H9 (cell line): ENCODE measurements at regions not wholly inside any gene's neighbourhood (a gene's known extent, or its start where the extent isn't known, plus 50 kb on each side); places are given as distances from the start of the nearest gene placed in this dataset.

Source experiments
- DNase-seq: peaks from one replicate; pipeline ENCODE4 v3.0.0-alpha.2; 2017
- H2AFZ ChIP-seq: one replicate; pipeline ENCODE4 v1.6.1; 2013; ENCODE audit warnings: mild to moderate bottlenecking, low read length, control low read depth, moderate library complexity
- H2AK5ac ChIP-seq: 2 replicates; pipeline ENCODE4 v1.6.1; 2013; ENCODE audit warnings: low read length, control low read depth, mixed read lengths; ENCODE audit not compliant: insufficient read length
- H2BK120ac ChIP-seq: one replicate; pipeline ENCODE4 v1.6.1; 2013; ENCODE audit warnings: low read depth, mild to moderate bottlenecking, low read length, control low read depth, inconsistent platforms; ENCODE audit not compliant: poor library complexity, severe bottlenecking
- H2BK12ac ChIP-seq: 2 replicates; pipeline ENCODE4 v1.6.1; 2013; ENCODE audit warnings: low read length, control low read depth, mixed read lengths, low read depth; ENCODE audit not compliant: insufficient read length
- H2BK15ac ChIP-seq: 2 replicates; pipeline ENCODE4 v1.6.1; 2013; ENCODE audit warnings: low read depth, low read length, control low read depth
- H2BK20ac ChIP-seq: one replicate; pipeline ENCODE4 v1.6.1; 2013; ENCODE audit warnings: low read depth, mild to moderate bottlenecking, low read length, control low read depth, inconsistent platforms; ENCODE audit not compliant: poor library complexity, severe bottlenecking
- H2BK5ac ChIP-seq: 2 replicates; pipeline ENCODE4 v1.6.1; 2013; ENCODE audit warnings: low read length, control low read depth, mixed read lengths; ENCODE audit not compliant: insufficient read length
- H3K14ac ChIP-seq: 2 replicates; pipeline ENCODE4 v1.6.1; 2013; ENCODE audit warnings: low read length, control low read depth; ENCODE audit not compliant: insufficient read depth
- H3K18ac ChIP-seq: 2 replicates; pipeline ENCODE4 v1.6.1; 2013; ENCODE audit warnings: low read depth, mild to moderate bottlenecking, mixed read lengths, low read length, control low read depth; ENCODE audit not compliant: insufficient read length
- H3K23ac ChIP-seq: 2 replicates; pipeline ENCODE4 v1.6.1; 2013; ENCODE audit warnings: low read length, control low read depth, mixed read lengths, low read depth; ENCODE audit not compliant: insufficient read length
- H3K23me2 ChIP-seq: 2 replicates; pipeline ENCODE4 v1.6.1; 2013; ENCODE audit warnings: low read depth, mild to moderate bottlenecking, mixed read lengths, low read length, control low read depth; ENCODE audit not compliant: insufficient read length, poor library complexity, severe bottlenecking
- H3K27ac ChIP-seq: 2 replicates; pipeline ENCODE4 v1.5.1; 2013; ENCODE audit warnings: low read length, control low read depth, mixed read lengths, low read depth; ENCODE audit not compliant: insufficient read length
- H3K27me3 ChIP-seq: 2 replicates; pipeline ENCODE4 v1.6.1; 2013; ENCODE audit warnings: low read length, control low read depth, inconsistent platforms; ENCODE audit not compliant: insufficient read depth
- H3K4ac ChIP-seq: 2 replicates; pipeline ENCODE4 v1.6.1; 2013; ENCODE audit warnings: low read depth, mild to moderate bottlenecking, control low read depth, inconsistent platforms, low read length, moderate library complexity
- H3K4me1 ChIP-seq: 2 replicates; pipeline ENCODE4 v1.6.1; 2013; ENCODE audit warnings: low read length, control low read depth, inconsistent platforms; ENCODE audit not compliant: insufficient read depth
- H3K4me2 ChIP-seq: 2 replicates; pipeline ENCODE4 v1.6.1; 2013; ENCODE audit warnings: low read length, control low read depth, mixed read lengths; ENCODE audit not compliant: insufficient read length, insufficient read depth
- H3K56ac ChIP-seq: 2 replicates; pipeline ENCODE4 v1.6.1; 2013; ENCODE audit warnings: low read depth, mild to moderate bottlenecking, mixed read lengths, low read length, control low read depth; ENCODE audit not compliant: insufficient read length
- H3K79me1 ChIP-seq: 2 replicates; pipeline ENCODE4 v1.6.1; 2013; ENCODE audit warnings: low read depth, mild to moderate bottlenecking, moderate library complexity, low read length, control low read depth, inconsistent platforms; ENCODE audit not compliant: insufficient read depth, poor library complexity, severe bottlenecking
- H3K79me2 ChIP-seq: 2 replicates; pipeline ENCODE4 v1.6.1; 2013; ENCODE audit warnings: low read length, control low read depth, inconsistent platforms; ENCODE audit not compliant: insufficient read depth
- H3K9ac ChIP-seq: 2 replicates; pipeline ENCODE4 v1.6.1; 2013; ENCODE audit warnings: low read length, control low read depth, mixed read lengths; ENCODE audit not compliant: insufficient read length; ENCODE audit errors: extremely low read depth
- H3K9me3 ChIP-seq: one replicate; pipeline ENCODE4 v1.6.1; 2013; ENCODE audit warnings: low read depth, low read length, inconsistent platforms; ENCODE audit not compliant: control insufficient read depth
- H3T11ph ChIP-seq: one replicate; pipeline ENCODE4 v1.6.1; 2013; ENCODE audit warnings: mild to moderate bottlenecking, low read length, control low read depth, inconsistent platforms
- H4K20me1 ChIP-seq: one replicate; pipeline ENCODE4 v1.6.1; 2013; ENCODE audit not compliant: control insufficient read depth, insufficient read length, insufficient read depth
- H4K5ac ChIP-seq: 2 replicates; pipeline ENCODE4 v1.6.1; 2013; ENCODE audit warnings: low read depth, mild to moderate bottlenecking, mixed read lengths, low read length, control low read depth; ENCODE audit not compliant: insufficient read length
- H4K8ac ChIP-seq: replicated peaks from 2 replicates; pipeline ENCODE4 v1.6.1; 2013; ENCODE audit warnings: low read length, control low read depth, mixed read lengths, low read depth; ENCODE audit not compliant: insufficient read length
- H4K91ac ChIP-seq: 2 replicates; pipeline ENCODE4 v1.6.1; 2013; ENCODE audit warnings: low read depth, mild to moderate bottlenecking, moderate library complexity, mixed read lengths, low read length, control low read depth; ENCODE audit not compliant: insufficient read length
- H3K27ac Mint-ChIP-seq, 3 experiments: 2 replicates in 2 of 3; 3 replicates in 1 of 3; pipeline ENCODE4 v1.8.0; 2020 to 2021; ENCODE audit warnings: mixed read lengths in 3 of 3, mild to moderate bottlenecking in 1 of 3, moderate library complexity in 1 of 3
- H3K27me3 Mint-ChIP-seq: 2 replicates; pipeline ENCODE4 v1.8.0; 2021; ENCODE audit warnings: low read depth, mild to moderate bottlenecking, moderate library complexity, mixed read lengths
- H3K36me3 Mint-ChIP-seq, 3 experiments: 2 replicates in 2 of 3; 3 replicates in 1 of 3; pipeline ENCODE4 v1.8.0; 2020 to 2021; ENCODE audit warnings: low read depth in 3 of 3, mixed read lengths in 3 of 3; ENCODE audit not compliant: insufficient read depth in 1 of 3
- H3K4me1 Mint-ChIP-seq, 2 experiments: 2 replicates each; pipeline ENCODE4 v1.8.0; 2020; ENCODE audit warnings: mixed read lengths in 2 of 2
- H3K4me3 Mint-ChIP-seq, 2 experiments: 2 replicates in 1 of 2; 3 replicates in 1 of 2; pipeline ENCODE4 v1.8.0; 2020 to 2021; ENCODE audit warnings: mild to moderate bottlenecking in 2 of 2, mixed read lengths in 2 of 2, moderate library complexity in 1 of 2
- H3K9me3 Mint-ChIP-seq, 2 experiments: 2 replicates in 1 of 2; 3 replicates in 1 of 2; pipeline ENCODE4 v1.8.0; 2020; ENCODE audit warnings: mild to moderate bottlenecking in 2 of 2, mixed read lengths in 2 of 2, moderate library complexity in 1 of 2
- WGBS: extraction: QIAGEN DNeasy Blood & Tissue Kit; methylation state at CpG from one replicate; pipeline ENCODE4 v1.1.7; 2013; ENCODE audit warnings: missing lambda C conversion rate, low lambda C conversion rate, mixed read lengths; ENCODE audit not compliant: insufficient read length; ENCODE audit errors: extremely low coverage; 5-methylcytosine and 5-hydroxymethylcytosine counted together
- TF ChIP-seq, protein P1 (sequence below): fragments of 200-600 bp; sonication (generic); conservative IDR thresholded peaks from 3 replicates; pipeline ENCODE4 v1.8.0; 2021; ENCODE audit warnings: antibody characterized with exemption, mild to moderate bottlenecking

DNA sequence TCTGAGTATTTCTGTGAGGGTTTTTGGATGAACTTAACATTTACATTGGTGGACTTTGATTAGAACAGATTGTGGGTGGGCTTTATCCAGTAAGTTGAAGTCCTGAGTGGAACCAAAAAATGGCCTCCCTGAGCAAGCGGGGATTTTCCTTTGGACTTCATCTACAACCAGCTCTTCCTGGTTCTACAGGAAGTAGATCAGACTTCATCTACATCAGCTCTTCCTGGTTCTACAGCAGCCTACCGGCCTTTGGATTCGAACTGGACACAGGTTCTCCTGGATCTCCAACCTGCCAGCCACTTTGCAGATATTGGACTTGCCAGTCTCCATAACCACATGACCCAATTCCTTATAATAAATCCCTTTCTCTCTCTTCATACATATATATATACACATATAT lies 79.9 kb upstream of the STK39 start:
- no peak overlapping the region for H3K18ac ChIP-seq
- H3K56ac ChIP-seq: no peak overlapping the region
- H2BK5ac ChIP-seq: no peak overlapping the region
- no peak overlapping the region for H2BK120ac ChIP-seq
- no peak overlapping the region for H3K4ac ChIP-seq
- no peak overlapping the region for H2BK20ac ChIP-seq
- no peaks in the 10 kb centered on the region for H3K23me2 ChIP-seq
- no peak overlapping the region for H3K14ac ChIP-seq
- no peak overlapping the region for H3T11ph ChIP-seq
- H2BK12ac ChIP-seq: no peak overlapping the region
- WGBS: no CpG with 5 or more reads among the region's 3 CpGs
- H4K5ac ChIP-seq: no peak overlapping the region
- no peak overlapping the region for H3K4me2 ChIP-seq
- H3K27me3 ChIP-seq: no peaks in the 10 kb centered on the region
- no peaks in the 10 kb centered on the region for H3K79me1 ChIP-seq
- H3K27ac Mint-ChIP-seq: no peak overlapping the region
- peaks cover 4% of the 10 kb centered on the region; the same call in 1 of the 2 replicates for H3K4me1 ChIP-seq
- no peak overlapping the region for H2AK5ac ChIP-seq
- no peak overlapping the region for H3K4me3 Mint-ChIP-seq
- DNase-seq: no peak
- no peak overlapping the region for H3K27ac ChIP-seq
- H2AFZ ChIP-seq: no peak overlapping the region
- no peak overlapping the region for H4K91ac ChIP-seq
- H3K23ac ChIP-seq: no peak overlapping the region
- peaks cover 0 to 2% (median 0%) of the 10 kb centered on the region in 3 experiments; a peak in 3 of 7 replicates for H3K36me3 Mint-ChIP-seq
- no peak overlapping the region for H3K9ac ChIP-seq
- H4K20me1 ChIP-seq: no peaks in the 10 kb centered on the region
- H3K27me3 Mint-ChIP-seq: no peaks in the 10 kb centered on the region
- no peaks in the 10 kb centered on the region for H3K9me3 ChIP-seq
- no peak overlapping the region for H4K8ac ChIP-seq
- H2BK15ac ChIP-seq: no peak overlapping the region
- TF ChIP-seq, protein P1, sequence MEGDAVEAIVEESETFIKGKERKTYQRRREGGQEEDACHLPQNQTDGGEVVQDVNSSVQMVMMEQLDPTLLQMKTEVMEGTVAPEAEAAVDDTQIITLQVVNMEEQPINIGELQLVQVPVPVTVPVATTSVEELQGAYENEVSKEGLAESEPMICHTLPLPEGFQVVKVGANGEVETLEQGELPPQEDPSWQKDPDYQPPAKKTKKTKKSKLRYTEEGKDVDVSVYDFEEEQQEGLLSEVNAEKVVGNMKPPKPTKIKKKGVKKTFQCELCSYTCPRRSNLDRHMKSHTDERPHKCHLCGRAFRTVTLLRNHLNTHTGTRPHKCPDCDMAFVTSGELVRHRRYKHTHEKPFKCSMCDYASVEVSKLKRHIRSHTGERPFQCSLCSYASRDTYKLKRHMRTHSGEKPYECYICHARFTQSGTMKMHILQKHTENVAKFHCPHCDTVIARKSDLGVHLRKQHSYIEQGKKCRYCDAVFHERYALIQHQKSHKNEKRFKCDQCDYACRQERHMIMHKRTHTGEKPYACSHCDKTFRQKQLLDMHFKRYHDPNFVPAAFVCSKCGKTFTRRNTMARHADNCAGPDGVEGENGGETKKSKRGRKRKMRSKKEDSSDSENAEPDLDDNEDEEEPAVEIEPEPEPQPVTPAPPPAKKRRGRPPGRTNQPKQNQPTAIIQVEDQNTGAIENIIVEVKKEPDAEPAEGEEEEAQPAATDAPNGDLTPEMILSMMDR: no peak
- H3K9me3 Mint-ChIP-seq: peaks cover 21 to 23% of the 10 kb centered on the region in 2 experiments
- no peaks in the 10 kb centered on the region for H3K79me2 ChIP-seq
- peaks cover 9 to 16% of the 10 kb centered on the region in 2 experiments for H3K4me1 Mint-ChIP-seq
